Embryonic facial prominence (tissue), 1 donor: ENCODE measurements at regions not wholly inside any gene's neighbourhood (a gene's known extent, or its start where the extent isn't known, plus 50 kb on each side); places are given as distances from the start of the nearest gene placed in this dataset.

Experiments
- DNase-seq: peaks from one replicate; pipeline ENCODE4 v3.0.0-alpha.2; 2016; ENCODE audit errors: extremely low spot score

GRCh38 chr5:175805256-175806011, 65.9 kb upstream of the CPLX2 start:
- DNase-seq, result no peak

- no peak for DNase-seq
These were observed 62.7 kb upstream of the CPLX2 start for GRCh38 chr5:175808711-175809110.

- no peak for DNase-seq
These were observed 61.8 kb upstream of the CPLX2 start for GRCh38 chr5:175809531-175810121.

GRCh38 chr5:175810457-175810856, 60.9 kb upstream of the CPLX2 start:
- DNase-seq, result no peak

- no peak for DNase-seq
These were observed 59.8 kb upstream of the CPLX2 start for GRCh38 chr5:175811589-175811988.

- DNase-seq, result no peak
These were observed 57.3 kb upstream of the CPLX2 start for GRCh38 chr5:175813943-175814630.

GRCh38 chr5:175814691-175815090, 56.7 kb upstream of the CPLX2 start:
- DNase-seq, result no peak

- no peak for DNase-seq
These were observed 56.1 kb upstream of the CPLX2 start for GRCh38 chr5:175815126-175815913.

GRCh38 chr5:175816348-175816747, 55.0 kb upstream of the CPLX2 start:
- DNase-seq, result no peak

- DNase-seq, result no peak
These were observed 52.3 kb upstream of the CPLX2 start for GRCh38 chr5:175819090-175819425.

GRCh38 chr5:175820230-175820629, 51.1 kb upstream of the CPLX2 start:
- DNase-seq, result no peak
